HL-60/S4 treated with retinoic acid at 250 ng/mL for 4 days and 3 days (cell line): ENCODE measurements at regions not wholly inside any gene's neighbourhood (a gene's known extent, or its start where the extent isn't known, plus 50 kb on each side); places are given as distances from the start of the nearest gene placed in this dataset.
"Not testable (repeated sequence)": the region's sequence is repeated elsewhere in the genome, so short reads cannot be mapped to it uniquely, and the experiment has no call there.

Source experiments
- in situ Hi-C: fragments of 300-500 bp; cut with MboI; formaldehyde crosslinking; loops from 2 replicates; pipeline ENCODE4 v1.7.0; 2022; ENCODE audit warnings: low sequenced_read_pairs

DNA sequence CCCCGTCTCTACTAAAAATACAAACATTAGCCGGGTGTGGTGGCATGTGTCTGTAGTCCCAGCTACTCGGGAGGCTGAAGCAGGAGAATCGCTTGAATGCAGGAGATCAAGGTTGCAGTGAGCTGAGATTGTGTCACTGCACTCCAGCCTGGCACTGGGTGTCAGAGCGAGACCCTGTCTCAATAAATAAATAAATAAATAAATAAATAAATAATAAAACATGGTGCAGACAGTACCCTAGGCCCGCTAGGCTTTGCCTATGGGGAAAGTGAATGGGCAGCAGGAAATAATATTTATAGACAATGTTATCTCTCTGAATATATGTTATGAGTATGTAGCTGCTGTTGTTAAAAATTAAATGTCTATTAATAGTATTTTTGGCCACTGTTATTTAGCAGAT lies 130.4 kb downstream of the LARP7 start:
- in situ Hi-C loops: loop anchor here (25.0 kb wide), 1 partner anchor 655 kb away; no protein-coding TSS in a partner anchor

DNA sequence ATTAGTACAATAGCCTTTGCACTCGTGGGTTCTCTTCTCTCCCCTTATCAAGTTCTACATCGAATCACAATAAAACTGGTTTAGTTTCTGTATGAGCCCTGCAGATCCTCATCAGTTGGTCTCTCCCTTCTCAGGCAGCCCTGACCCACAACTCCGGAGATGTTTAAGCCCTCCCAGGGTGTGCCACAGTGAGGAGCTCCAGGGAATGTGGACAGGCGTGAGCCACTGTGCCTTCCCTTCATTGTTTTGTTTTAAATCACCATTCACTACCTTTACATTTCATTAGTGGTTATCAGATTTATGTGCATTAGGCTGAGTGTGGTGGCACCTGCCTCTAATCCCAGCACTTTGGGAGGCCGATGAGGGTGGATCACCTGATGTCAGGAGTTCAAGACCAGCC lies 133.2 kb downstream of the LARP7 start:
- in situ Hi-C loops: loop anchor here (25.0 kb wide), 1 partner anchor 658 kb away; no protein-coding TSS in a partner anchor

- in situ Hi-C loops: no loop called here
Observed at GRCh38 chr4:112775801-112776200, 138.9 kb downstream of the LARP7 start.

DNA sequence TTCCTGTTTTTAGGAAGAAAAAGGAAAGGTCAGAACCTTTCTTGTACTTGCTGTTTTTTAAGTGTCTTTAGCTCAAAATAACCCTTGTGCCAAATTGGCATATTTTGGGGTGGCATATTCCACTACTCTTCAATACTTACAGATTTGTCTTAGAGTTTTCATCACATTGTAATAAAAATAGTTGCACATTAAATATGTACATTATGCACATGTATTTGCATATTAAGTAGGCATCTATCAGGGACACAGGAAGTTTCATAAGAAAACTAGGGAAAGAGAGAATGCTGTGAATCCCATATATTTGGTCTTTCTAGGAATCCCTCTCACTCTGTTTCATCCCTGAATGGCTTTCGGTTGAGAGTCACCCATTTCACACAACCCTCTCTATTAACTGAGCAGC lies 139.6 kb downstream of the LARP7 start:
- in situ Hi-C loops: no loop called here

- in situ Hi-C loops: no loop called here
Observed at GRCh38 chr4:112778520-112778919, 141.6 kb downstream of the LARP7 start.

DNA sequence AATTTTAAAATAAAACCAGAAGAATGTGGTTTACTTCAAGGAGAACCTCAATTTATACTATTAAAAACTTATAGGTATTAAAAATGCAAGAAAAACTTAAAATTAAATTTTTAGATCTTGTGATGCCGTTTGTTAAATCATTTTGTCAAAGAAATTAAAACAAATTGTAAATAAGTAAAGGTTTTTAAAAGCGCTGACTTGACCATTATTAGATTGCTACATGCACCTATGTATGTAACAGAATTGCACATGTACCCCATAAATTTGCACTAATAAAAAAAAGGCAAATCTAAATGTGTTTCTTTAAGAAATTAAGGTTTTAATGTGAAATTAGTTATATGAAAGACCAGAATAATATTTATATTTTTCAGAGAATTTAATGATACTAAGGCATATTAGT lies 156.1 kb downstream of the LARP7 start:
- in situ Hi-C loops: no loop called here

- in situ Hi-C loops: no loop called here
Observed at GRCh38 chr4:112800001-112800400, 163.1 kb downstream of the LARP7 start.

GRCh38 chr4:112801341-112801740 lies 164.4 kb downstream of the LARP7 start:
- in situ Hi-C loops: no loop called here

DNA sequence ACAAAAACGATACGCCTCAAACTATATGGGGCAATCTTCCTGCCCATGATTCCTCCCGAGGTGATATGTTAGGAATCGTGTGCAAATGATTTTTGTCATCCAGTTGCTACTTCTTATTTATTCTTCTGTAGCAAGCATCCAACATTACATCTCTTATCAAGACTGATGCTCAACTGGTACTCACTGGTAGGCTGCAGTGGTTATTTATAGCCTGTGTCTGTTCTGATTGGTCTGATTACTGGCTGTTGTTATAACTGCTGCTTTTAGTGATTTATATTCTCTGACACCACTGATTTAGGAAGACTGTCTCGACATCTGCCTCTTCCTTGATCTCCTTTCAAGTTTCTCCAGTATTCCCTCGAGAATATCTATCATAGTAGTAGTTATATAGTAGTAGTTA lies 165.8 kb downstream of the LARP7 start:
- in situ Hi-C loops: no loop called here

- in situ Hi-C loops: no loop called here
Observed at GRCh38 chr4:112807083-112807482, 170.1 kb downstream of the LARP7 start.

- in situ Hi-C loops: no loop called here
Observed at GRCh38 chr4:112808001-112808400, 171.1 kb downstream of the LARP7 start.

DNA sequence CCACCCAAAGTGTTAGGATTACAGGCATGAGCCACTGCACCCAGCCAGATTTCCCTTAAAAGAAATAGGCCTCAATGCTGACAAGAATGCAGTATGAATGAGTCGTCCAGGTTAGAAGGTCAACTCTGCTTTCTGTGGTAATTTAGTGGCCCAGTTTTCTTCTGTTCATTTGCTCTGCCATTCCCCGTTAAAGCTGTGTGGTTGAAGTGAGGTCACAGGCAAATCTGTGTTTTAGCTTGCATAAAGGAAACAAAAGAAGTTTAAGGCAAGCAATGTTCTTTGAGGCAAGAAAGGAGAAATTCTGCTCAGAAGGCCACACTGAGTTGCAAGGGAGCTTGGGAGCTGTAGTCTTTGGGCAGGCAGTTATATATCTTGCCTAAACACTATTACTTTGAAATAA lies 176.8 kb downstream of the LARP7 start:
- in situ Hi-C loops: no loop called here

GRCh38 chr4:112817933-112818593 lies 181.1 kb downstream of the LARP7 start:
- in situ Hi-C loops: no loop called here

DNA sequence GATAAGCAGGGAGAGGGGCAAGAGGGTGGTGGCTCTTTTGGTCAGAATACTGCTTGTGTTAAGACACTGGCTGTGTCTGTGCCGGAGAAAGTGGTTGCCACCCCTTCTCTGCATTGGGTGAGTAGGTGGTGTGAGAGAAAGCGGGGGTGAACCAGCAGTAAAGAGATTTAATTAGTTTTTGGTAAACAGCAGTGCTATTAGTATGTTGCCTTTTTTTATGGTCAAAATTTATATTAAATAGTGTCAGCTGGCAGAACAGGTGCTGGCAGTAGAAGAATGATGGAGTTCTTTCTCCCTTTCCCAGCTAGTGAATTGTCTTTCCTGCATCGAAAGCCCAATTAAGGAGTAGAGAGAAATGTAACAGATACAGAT lies 181.6 kb downstream of the LARP7 start:
- in situ Hi-C loops: no loop called here

- in situ Hi-C loops: no loop called here
Observed at GRCh38 chr4:112819729-112820128, 182.8 kb downstream of the LARP7 start.

- in situ Hi-C loops: no loop called here
Observed at GRCh38 chr4:112823156-112823555, 186.2 kb downstream of the LARP7 start.

- in situ Hi-C loops: no loop called here
Observed at GRCh38 chr4:112823606-112824005, 186.7 kb downstream of the LARP7 start.

DNA sequence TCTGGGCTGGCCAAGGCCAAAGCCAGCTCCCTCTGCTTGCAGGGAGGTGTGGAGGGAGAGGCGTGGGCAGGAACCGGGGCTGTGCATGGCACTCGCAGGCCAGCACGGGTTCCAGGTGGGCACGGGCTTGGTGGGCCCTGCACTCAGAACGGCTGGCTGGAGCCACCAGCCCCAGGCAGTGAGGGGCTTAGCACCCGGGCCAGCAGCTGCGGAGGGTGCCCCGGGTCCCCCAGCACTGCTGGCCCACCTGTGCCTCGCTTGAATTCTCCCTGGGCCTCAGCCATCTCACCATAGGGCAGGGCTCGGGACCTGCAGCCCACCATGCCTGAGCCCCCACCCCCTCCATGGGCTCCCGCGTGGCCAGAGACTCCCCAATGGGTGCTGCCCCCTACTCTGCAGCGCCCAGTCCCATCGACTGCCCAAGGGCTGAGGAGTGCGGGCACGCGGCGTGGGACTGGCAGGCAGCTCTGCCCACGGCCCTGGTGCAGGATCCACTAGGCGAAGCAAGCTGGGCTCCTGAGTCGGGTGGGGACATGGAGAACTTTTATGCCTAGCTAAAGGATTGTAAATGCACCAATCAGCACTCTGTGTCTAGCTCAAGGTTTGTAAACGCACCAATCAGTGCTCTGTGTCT lies 193.9 kb downstream of the LARP7 start:
- in situ Hi-C loops: no loop called here

GRCh38 chr4:112832493-112832892 lies 195.6 kb downstream of the LARP7 start:
- in situ Hi-C loops: no loop called here

DNA sequence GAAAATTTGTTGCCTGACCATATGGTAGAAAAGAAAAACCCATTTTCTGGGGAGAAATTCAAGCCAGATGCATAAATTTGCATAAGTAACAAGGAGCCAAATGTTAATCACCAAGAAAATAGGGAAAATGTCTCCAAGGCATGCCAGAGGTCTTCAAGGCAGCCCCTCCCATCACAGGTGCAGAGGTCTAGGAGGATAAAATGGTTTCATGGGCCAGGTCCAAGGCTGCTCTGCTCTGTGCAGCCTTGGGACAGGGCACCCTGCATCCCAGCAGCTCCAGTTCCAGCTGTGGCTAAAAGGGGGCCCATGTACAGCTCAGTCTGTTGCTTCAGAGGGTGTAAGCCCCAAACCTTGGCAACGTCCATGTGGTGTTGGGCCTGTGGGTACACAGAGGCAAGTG lies 200.0 kb downstream of the LARP7 start:
- in situ Hi-C loops: no loop called here

GRCh38 chr4:112838015-112838414 lies 201.1 kb downstream of the LARP7 start:
- in situ Hi-C loops: not testable (repeated sequence)

GRCh38 chr4:112840061-112840460 lies 203.1 kb downstream of the LARP7 start:
- in situ Hi-C loops: no loop called here

- in situ Hi-C loops: no loop called here
Observed at GRCh38 chr4:112840619-112841018, 203.7 kb downstream of the LARP7 start.
